HL-60 (cell line): ENCODE measurements at regions not wholly inside any gene's neighbourhood (a gene's known extent, or its start where the extent isn't known, plus 50 kb on each side); places are given as distances from the start of the nearest gene placed in this dataset.
"Not testable (repeated sequence)": the region's sequence is repeated elsewhere in the genome, so short reads cannot be mapped to it uniquely, and the experiment has no call there.

Source experiments
- DNase-seq, 2 experiments: peaks; one replicate each; pipeline ENCODE4 v3.0.0-alpha.2; 2010 to 2020; ENCODE audit warnings: low read depth in 1 of 2, low spot score in 1 of 2
- H3K27ac ChIP-seq: fragments of 250-450 bp; sonication (Bioruptor Pico); replicated peaks from 2 replicates; pipeline ENCODE4 v1.5.1; 2020; ENCODE audit warnings: mild to moderate bottlenecking, moderate library complexity
- H3K27me3 ChIP-seq: fragments of 250-450 bp; sonication (Bioruptor Pico); 2 replicates; pipeline ENCODE4 v1.5.1; 2021; ENCODE audit warnings: mild to moderate bottlenecking, moderate library complexity; ENCODE audit not compliant: insufficient read depth, poor library complexity, severe bottlenecking
- H3K4me3 ChIP-seq: replicated peaks from 2 replicates; pipeline ENCODE4 v1.5.1; 2011; ENCODE audit warnings: mild to moderate bottlenecking, control low read depth, low read length; ENCODE audit not compliant: insufficient read depth
- CTCF ChIP-seq: IDR thresholded peaks from one replicate; pipeline ENCODE4 v1.5.1; 2011; ENCODE audit warnings: low read length, control low read depth, inconsistent platforms; ENCODE audit not compliant: insufficient read depth
- GABPA ChIP-seq: IDR thresholded peaks from 2 replicates; pipeline ENCODE4 v1.6.1; 2012; ENCODE audit warnings: low read depth
- POLR2AphosphoS5 ChIP-seq: IDR thresholded peaks from 2 replicates; pipeline ENCODE4 v1.6.1; 2012; ENCODE audit warnings: low read depth
- REST ChIP-seq: IDR thresholded peaks from 2 replicates; pipeline ENCODE4 v1.6.1; 2012; ENCODE audit warnings: low read depth; ENCODE audit not compliant: insufficient replicate concordance
- SPI1 ChIP-seq: IDR thresholded peaks from 2 replicates; pipeline ENCODE4 v1.6.1; 2012; ENCODE audit warnings: low read depth, mild to moderate bottlenecking, borderline replicate concordance

GRCh38 chr6:69465866-69466265 lies 330.9 kb downstream of the LMBRD1 start:
- Histone ChIP-seq H3K27ac (no peak overlapping the region), H3K4me3 (no peak overlapping the region), H3K27me3 (no peaks in the 10 kb centered on the region)
- DNase-seq = no peak
- no peak for TF ChIP-seq SPI1
- no peak for TF ChIP-seq GABPA
- no peak for TF ChIP-seq REST
- TF ChIP-seq POLR2AphosphoS5 = no peak
- TF ChIP-seq CTCF = no peak

GRCh38 chr6:69456086-69456485 lies 340.7 kb downstream of the LMBRD1 start:
- DNase-seq = no peak
- no peak overlapping the region for H3K27ac ChIP-seq
- TF ChIP-seq REST (no peak), CTCF (no peak), SPI1 (no peak), GABPA (no peak), POLR2AphosphoS5 (no peak)
- H3K4me3 ChIP-seq = no peak overlapping the region
- H3K27me3 ChIP-seq = no peaks in the 10 kb centered on the region

GRCh38 chr6:69454619-69455018 lies 342.2 kb downstream of the LMBRD1 start:
- not testable (repeated sequence) for H3K27ac ChIP-seq, DNase-seq, H3K4me3 ChIP-seq, H3K27me3 ChIP-seq

- H3K27ac ChIP-seq, DNase-seq, H3K27me3 ChIP-seq, H3K4me3 ChIP-seq: not testable (repeated sequence)
These were observed 346.3 kb downstream of the LMBRD1 start for GRCh38 chr6:69450493-69450892.

GRCh38 chr6:69449887-69450286 lies 346.9 kb downstream of the LMBRD1 start:
- Histone ChIP-seq H3K27me3 (no peaks in the 10 kb centered on the region), H3K27ac (no peak overlapping the region), H3K4me3 (no peak overlapping the region)
- DNase-seq = no peak
- no peak for TF ChIP-seq SPI1
- TF ChIP-seq GABPA = no peak
